Epithelial cell of esophagus (primary cell): ENCODE measurements at regions not wholly inside any gene's neighbourhood (a gene's known extent, or its start where the extent isn't known, plus 50 kb on each side); places are given as distances from the start of the nearest gene placed in this dataset.
"Not testable (repeated sequence)": the region's sequence is repeated elsewhere in the genome, so short reads cannot be mapped to it uniquely, and the experiment has no call there.

Experiments
- DNase-seq: peaks from one replicate; pipeline ENCODE4 v3.0.0; 2010; ENCODE audit warnings: low read depth
- H3K4me3 ChIP-seq: 2 replicates; pipeline ENCODE4 v1.5.1; 2011; ENCODE audit warnings: mild to moderate bottlenecking, low read length, control low read depth
- CTCF ChIP-seq: IDR thresholded peaks from 2 replicates; pipeline ENCODE4 v1.5.1; 2011; ENCODE audit warnings: low read depth, mild to moderate bottlenecking, low read length, control low read depth, inconsistent platforms; ENCODE audit not compliant: insufficient read depth; ENCODE audit errors: missing control alignments

GRCh38 chr10:3374914-3375313 is 202.3 kb upstream of the PITRM1 start:
- no peak for DNase-seq
- H3K4me3 ChIP-seq: no peak overlapping the region
- TF ChIP-seq CTCF: no peak

GRCh38 chr10:3373374-3374027 is 200.9 kb upstream of the PITRM1 start:
- not testable (repeated sequence) for H3K4me3 ChIP-seq, DNase-seq

- no peak overlapping the region for H3K4me3 ChIP-seq
- no peak for TF ChIP-seq CTCF
- DNase-seq: no peak
Observed at GRCh38 chr10:3372281-3372680, 199.7 kb upstream of the PITRM1 start.

- not testable (repeated sequence) for DNase-seq
Observed at GRCh38 chr10:3371624-3372023, 199.0 kb upstream of the PITRM1 start.

GRCh38 chr10:3366735-3367405 is 194.3 kb upstream of the PITRM1 start:
- H3K4me3 ChIP-seq: no peak overlapping the region
- TF ChIP-seq CTCF: no peak
- DNase-seq: no peak

More at GRCh38 chr10:3371624-3372023, 199.0 kb upstream of the PITRM1 start:
- not testable (repeated sequence) for H3K4me3 ChIP-seq

GRCh38 chr10:3366043-3366442 is 193.5 kb upstream of the PITRM1 start:
- no peak for DNase-seq
- H3K4me3 ChIP-seq: no peak overlapping the region
- no peak for TF ChIP-seq CTCF

GRCh38 chr10:3365630-3366029 is 193.0 kb upstream of the PITRM1 start:
- no peak for TF ChIP-seq CTCF
- peak; percentile 76 for DNase-seq
- H3K4me3 ChIP-seq: no peak overlapping the region
